C4-2B (cell line): ENCODE measurements at regions not wholly inside any gene's neighbourhood (a gene's known extent, or its start where the extent isn't known, plus 50 kb on each side); places are given as distances from the start of the nearest gene placed in this dataset.

Experiments
- H3K27ac ChIP-seq: fragments of 450-650 bp; 2 replicates; pipeline ENCODE4 v1.5.1; 2017
- ZFX ChIP-seq: fragments of 450-650 bp; IDR thresholded peaks from 2 replicates; pipeline ENCODE4 v1.6.1; 2017
- TF ChIP-seq, protein P1 (sequence below): fragments of 450-650 bp; conservative IDR thresholded peaks from 2 replicates; pipeline ENCODE4 v1.5.1; 2017; ENCODE audit warnings: mild to moderate bottlenecking

DNA sequence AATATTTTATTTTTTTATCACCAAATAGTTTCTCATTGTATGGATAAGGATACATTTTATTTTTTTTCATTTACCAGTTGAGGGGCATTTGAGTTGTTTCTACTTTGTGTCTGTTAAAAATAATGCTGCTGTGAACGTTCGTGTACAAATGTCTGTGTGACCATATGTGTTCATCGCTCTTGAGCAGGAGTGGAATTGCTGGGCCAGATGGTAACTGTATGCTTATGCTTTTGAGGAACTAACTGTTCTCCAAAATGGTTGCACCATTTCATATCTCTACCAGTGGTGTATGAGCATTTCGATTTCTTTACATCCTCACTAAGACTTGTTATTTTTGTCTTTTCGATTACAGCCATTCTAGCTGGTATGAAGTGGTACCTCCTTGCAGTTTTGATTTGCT is 212.5 kb upstream of the N4BP1 start:
- no peak overlapping the region for H3K27ac ChIP-seq
- TF ChIP-seq ZFX: no peak
- TF ChIP-seq, protein P1, sequence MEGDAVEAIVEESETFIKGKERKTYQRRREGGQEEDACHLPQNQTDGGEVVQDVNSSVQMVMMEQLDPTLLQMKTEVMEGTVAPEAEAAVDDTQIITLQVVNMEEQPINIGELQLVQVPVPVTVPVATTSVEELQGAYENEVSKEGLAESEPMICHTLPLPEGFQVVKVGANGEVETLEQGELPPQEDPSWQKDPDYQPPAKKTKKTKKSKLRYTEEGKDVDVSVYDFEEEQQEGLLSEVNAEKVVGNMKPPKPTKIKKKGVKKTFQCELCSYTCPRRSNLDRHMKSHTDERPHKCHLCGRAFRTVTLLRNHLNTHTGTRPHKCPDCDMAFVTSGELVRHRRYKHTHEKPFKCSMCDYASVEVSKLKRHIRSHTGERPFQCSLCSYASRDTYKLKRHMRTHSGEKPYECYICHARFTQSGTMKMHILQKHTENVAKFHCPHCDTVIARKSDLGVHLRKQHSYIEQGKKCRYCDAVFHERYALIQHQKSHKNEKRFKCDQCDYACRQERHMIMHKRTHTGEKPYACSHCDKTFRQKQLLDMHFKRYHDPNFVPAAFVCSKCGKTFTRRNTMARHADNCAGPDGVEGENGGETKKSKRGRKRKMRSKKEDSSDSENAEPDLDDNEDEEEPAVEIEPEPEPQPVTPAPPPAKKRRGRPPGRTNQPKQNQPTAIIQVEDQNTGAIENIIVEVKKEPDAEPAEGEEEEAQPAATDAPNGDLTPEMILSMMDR: no peak

DNA sequence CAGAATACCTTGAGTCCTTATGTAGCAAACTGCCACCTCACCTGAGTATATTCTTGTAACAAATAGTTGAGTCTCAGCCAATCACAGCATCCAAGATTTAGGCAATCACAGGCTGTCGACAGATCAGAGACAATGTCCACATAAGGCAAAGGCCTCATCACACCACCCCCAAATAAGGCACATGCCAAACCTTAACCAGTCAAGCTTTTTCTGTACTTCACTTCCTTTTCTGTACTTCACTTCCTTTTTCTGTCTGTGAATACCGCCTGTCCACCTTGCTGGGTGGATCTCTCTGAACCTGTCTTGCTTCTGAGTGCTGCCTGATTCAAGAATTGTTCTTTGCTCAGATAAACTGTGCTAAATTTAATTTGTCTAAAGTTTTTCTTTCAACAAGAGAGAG is 210.4 kb upstream of the N4BP1 start:
- H3K27ac ChIP-seq: no peak overlapping the region
- TF ChIP-seq, protein P1: no peak
- no peak for TF ChIP-seq ZFX

DNA sequence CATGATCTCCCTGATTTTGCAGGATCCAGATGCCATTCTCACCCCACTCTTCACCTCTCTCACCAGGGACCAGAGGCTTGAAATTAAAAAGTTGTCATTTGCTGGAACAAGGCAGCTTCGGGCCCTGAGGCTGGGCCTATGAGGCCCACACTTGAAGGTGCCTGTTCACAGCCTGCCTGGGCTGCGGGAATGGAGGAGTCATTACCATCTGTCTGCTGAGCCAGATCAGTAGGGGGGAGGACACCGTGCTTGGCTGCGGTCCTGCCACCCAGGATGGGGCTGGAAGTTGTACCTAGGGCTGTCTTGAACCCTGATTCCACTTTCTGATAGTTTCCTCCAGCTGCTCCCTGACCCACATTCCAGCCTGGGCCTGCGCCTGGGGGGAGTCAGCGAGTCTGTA is 208.3 kb upstream of the N4BP1 start:
- no peak overlapping the region for H3K27ac ChIP-seq
- TF ChIP-seq, protein P1: no peak
- TF ChIP-seq ZFX: no peak

DNA sequence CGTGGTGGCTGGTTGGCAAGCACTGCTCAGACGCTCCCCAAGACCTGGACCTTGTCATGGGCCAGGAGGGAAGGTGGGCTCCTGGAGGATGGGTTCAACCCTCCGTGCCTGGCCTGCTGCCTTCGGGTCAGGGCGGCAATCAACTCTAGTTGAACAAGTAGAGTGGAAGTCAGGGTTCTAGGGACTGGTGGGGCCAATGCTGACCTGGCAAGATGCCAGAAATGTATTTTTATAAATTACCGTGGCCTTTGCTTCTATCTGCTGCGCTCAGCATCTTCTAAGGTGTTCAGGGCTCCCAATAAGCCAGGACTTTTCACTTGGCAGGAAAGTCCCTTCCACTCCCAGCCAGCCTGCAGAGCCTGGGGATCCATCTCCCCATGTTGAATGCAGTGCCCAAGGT is 207.1 kb upstream of the N4BP1 start:
- TF ChIP-seq, protein P1: no peak
- TF ChIP-seq ZFX: no peak
- H3K27ac ChIP-seq: no peak overlapping the region

DNA sequence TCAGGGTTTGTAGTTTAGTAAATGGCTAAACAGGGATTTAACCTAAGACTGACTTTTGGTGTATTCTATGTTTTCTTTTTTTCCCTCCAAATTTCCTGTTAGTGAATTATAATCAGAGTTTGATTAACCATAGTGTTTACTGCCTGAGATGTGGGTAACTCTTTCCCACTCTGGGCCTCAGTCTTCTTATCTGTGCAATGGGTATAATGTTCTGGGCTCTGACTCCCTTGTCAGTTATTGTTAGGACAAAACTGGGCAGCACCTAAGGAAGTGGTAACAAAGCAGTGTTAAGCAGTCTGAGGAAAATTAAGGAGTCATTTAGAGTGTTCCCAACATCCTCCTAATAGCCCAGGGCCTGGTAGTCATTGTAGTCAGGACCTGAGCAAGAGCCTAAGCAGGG is 206.4 kb upstream of the N4BP1 start:
- H3K27ac ChIP-seq: no peak overlapping the region
- TF ChIP-seq ZFX: no peak
- TF ChIP-seq, protein P1: no peak

DNA sequence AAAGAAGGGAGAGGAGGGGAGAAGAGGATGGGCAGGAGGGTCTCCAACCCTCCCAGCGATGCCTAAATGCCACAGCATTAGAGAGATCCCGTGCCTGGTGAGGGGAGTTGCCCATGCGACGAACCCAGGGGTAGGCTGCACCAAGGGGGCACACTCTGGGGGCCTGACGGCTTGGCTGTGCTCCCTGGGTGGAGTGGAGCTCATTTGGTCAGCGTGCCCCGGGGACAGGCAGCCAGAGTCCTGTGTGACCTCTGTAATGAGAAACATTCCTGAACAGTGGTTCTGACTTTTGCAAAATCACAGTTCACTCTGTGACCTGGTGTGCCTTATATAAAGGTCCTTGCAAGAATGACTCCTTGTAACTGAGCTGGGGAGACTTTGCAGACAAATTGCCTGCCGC is 205.0 kb upstream of the N4BP1 start:
- no peak overlapping the region for H3K27ac ChIP-seq
- TF ChIP-seq, protein P1: no peak
- no peak for TF ChIP-seq ZFX

DNA sequence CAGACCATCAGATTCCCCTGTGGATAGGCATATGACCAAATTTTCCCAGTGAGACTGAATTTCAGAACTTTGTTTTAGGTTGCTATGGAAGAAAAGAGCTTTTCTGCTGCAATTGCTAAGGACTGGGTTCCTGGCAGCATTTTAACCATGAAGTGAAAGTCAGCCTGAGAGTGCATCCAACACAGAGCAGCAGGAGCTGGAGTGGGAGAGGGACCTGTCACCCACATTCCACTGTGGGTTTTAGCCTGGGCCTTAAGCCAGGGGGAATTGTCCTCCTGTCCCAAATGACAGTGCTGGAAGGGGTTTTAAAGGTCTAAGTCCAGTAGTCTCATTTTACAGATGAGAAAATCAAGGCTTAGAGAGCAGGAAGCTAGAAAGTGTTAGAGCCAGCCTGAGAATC is 203.5 kb upstream of the N4BP1 start:
- TF ChIP-seq, protein P1: no peak
- no peak for TF ChIP-seq ZFX
- no peak overlapping the region for H3K27ac ChIP-seq
